ENCODE measurements at regions not wholly inside any gene's neighbourhood (a gene's known extent, or its start where the extent isn't known, plus 50 kb on each side); places are given as distances from the start of the nearest gene placed in this dataset.

- no peak for FAIRE-seq
Measured at GRCh38 chr2:136399667-136400289, 281.8 kb upstream of the CXCR4 start.

GRCh38 chr2:136395582-136395981, 277.6 kb upstream of the CXCR4 start:
- no peak for FAIRE-seq

- FAIRE-seq, result no peak
Measured at GRCh38 chr2:136394136-136395060, 276.4 kb upstream of the CXCR4 start.

GRCh38 chr2:136393514-136393913, 275.6 kb upstream of the CXCR4 start:
- no peak for FAIRE-seq

DNA sequence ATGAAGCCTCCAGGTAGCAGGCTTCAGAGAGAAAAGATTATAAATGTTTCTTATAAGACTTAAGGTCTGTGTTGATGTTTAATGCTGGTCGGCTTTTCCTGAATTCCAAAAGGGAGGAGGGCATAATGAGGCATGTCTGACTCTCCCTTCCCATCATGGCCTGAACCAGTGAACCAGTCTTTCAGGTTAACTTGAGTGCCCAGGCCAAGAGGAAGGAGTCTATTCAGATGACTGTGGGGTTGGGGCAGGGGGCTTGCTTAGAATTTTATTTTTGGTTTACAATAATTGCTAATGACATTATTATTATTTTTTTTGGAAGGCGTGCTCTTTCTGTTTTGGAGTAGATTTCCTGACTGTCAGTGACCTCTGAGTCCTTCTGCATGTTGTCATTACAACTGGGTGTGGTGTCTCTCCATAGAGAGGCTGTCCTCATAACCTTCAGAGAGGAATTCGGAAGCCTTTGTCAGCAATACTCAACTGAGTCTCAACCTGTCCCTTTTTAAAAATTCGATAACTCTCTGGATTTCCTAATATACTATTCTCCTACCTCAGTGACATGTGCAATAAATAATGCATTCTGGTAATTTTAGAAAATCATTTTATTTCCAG, 275.1 kb upstream of the CXCR4 start:
- FAIRE-seq, result no peak

DNA sequence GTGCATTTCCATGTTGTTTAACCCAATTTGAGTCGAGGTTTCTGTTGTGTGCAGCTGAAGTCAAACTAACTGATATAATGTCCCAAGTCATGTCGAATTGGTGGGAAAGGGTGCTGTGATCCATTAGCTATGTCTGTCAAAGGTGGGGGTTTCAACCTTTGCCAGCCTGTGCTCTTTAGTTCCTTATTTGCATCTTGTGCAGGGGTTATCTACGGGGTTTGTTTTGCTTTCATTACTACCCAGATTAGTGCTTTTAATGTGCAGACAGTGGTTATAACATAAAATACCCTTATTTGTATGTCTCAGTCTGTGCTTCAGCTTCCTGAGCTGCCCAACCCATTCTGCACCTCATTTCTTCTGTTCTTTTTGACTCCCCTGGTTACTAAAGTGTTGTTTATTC, 271.9 kb upstream of the CXCR4 start:
- no peak for FAIRE-seq

DNA sequence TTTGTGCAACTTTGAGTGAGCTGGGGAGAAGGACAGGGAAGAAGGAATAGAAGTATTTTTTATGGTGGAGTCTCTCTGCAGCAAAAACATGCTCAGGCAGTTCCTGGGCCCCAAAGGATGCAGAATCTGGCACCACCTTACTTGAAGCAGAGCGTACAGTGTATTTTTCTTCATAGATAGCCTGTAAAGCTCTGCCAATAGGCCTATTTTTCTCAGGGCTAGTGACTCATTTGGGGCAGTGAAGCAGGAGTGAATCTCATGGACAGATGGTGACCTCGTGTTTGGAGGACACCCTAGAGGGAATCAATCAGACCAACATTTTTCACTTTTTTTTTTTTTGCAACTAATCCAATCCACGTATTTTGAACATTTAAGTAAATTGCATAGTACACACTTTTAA, 268.1 kb upstream of the CXCR4 start:
- peak; percentile 88 for FAIRE-seq

- peak; percentile 91 for FAIRE-seq
Measured at GRCh38 chr2:136384531-136385303, 266.8 kb upstream of the CXCR4 start.

- FAIRE-seq, result no peak
Measured at GRCh38 chr2:136383167-136383566, 265.2 kb upstream of the CXCR4 start.

- FAIRE-seq, result no peak
Measured at GRCh38 chr2:136381722-136382633, 264.0 kb upstream of the CXCR4 start.

DNA sequence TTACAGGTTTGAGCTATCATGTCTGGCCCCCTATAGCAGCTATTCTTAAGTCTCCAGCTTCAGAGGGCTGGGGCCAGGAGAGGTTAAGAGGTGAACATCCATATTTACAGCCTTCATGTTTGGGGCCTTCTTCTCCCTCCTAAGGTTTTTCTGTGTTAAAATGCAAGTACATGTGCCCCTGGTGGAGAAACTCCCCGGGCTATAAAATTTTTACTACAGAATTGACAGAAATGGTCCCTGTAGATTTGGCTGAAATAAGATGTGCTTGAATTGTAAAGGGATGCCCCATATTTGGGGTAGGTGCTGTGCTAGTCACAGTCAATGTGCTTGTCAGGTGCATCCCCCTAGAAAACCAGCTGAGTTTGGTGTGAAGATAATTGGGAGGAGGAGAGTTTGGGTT, 263.3 kb upstream of the CXCR4 start:
- no peak for FAIRE-seq

DNA sequence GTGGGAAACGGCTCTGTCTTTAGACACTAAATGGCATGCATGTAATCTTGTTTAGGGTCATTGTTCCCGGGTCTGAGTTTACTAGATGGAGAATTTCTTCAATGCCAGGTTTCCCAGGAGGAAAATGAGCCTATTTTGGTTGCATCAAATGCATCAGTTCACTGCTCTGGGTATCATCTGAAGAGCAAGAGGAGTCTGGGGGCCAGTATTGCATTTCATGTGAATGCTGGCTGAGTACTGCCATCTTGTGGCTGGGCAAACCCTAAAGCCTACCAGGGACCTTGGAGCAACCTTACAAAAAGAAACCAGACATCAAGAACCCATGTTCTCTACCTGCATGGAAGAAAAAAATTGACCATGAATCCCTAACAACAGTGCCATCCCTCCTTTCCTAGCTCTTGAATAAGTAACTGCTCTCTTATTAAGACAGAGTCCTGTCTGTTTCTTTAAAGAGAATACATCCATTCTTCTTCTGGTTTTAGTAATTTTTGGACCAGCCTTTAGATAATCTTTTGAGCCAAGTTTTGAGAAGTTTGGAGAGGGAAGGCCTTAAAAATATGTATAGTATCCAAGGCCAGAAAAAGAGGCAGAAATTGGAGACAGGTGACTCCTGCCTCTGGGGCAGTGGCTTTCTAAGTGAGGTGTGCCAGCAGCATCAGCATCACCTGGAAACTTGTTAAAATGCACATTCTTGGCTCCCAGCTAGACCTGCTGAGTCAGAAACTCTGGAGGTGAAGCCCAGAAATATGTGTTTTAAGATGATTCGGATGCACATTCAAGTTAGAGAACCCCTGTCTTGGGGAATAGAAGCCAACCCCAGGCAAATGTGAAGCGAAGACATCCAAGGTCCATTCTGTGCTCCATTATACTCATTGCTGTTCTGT, 261.0 kb upstream of the CXCR4 start:
- FAIRE-seq, result no peak

- no peak for FAIRE-seq
Measured at GRCh38 chr2:136377423-136378382, 259.8 kb upstream of the CXCR4 start.

DNA sequence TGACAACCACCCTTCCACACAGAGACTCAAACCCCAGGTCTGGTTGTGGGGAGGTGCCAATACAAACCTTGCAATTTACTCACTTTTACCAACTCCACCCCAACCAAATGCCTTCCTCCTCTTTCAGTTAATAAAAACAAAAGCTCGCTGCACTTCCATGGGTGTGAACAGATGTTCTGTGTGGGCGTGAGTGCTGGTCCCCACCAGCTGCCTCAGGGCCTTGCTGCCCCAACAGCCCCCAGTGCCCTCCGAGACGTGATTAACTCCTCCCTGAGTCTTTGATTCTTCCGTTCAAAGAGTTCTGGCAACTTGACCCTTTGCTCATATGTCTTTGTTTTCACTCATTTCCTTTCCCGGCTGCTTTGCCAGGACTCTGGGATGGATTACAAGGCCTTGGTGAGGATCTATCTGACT, 258.9 kb upstream of the CXCR4 start:
- FAIRE-seq, result no peak

- FAIRE-seq, result no peak
Measured at GRCh38 chr2:136376211-136376610, 258.3 kb upstream of the CXCR4 start.

DNA sequence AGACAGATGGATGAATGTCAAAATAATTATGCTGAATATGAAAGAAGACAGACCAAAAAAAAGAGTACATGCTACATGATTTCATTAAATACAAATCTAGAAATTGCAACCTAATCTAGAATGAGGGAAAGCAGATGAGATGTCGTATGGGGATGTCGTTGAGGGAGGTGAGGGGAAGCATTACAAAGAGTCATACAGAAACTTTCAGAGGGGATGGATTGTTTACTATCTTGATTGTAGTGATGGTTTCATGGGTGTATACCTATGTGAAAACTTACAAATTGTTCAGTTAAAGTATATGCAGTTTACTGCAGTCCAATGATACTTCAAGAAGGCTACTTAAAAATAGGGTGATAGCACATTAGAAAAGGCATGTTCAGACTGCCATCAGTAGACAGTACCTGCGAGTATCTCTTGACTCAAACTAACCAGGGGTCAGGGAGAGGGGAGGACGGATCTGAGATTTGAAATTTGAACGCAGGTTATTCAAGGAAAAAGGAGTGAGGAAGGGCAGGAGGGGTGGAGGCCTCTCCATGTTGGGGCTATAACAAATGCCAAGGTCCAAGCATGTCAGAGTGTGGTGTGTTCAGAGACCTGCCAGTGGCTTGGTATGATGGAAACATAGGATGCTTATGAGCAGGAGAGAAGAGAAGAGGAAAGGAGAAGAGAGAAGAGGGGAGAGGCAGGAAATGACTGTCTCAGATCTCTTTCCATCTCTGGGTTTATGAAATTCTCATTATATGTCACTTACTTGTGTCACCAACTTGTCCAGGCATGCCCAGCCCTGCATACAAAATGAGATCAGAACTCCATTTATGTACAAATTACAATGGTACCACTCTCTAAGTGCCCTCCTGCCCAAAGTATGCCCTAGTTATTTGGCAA, 257.3 kb upstream of the CXCR4 start:
- FAIRE-seq, result no peak

- FAIRE-seq, result no peak
Measured at GRCh38 chr2:136373841-136374240, 255.9 kb upstream of the CXCR4 start.

DNA sequence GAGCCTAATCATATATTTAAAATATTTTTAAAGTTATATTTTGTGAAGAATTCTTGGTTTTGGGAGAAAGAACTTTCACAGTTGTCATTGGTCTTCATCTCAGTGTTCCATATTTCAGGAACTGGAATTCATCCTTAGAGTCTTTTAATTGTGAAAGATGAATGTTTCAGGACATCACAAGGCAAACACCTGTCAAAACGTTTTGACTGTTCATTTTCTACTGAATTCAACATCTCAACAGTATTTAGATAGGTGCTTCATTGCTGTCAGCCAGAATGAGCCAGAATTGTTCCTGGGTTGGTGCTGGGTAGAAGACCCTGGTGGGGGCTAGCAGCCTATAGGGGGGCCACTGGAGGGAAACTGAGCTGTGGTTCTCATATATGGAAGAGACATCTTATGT, 255.1 kb upstream of the CXCR4 start:
- FAIRE-seq, result no peak

DNA sequence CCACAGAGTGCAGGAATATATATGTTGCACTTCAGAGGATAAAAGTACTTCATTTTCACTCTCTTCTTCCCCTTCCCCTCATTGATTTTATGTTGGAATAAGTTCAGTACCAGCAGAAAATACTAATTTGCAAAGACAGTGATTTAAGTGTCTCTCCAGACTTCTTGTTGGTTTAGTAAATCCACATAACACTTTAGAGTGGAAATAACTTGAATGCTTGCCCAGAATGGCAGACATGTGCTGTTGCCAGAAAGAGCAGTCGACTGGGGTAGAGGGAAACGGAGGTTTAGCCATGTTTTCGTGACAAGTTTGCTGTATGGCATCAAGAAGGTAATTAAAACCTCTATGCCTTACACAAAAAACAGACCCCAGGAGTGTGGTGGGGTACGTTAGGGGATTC, 246.0 kb upstream of the CXCR4 start:
- no peak for FAIRE-seq
